HG02610 (cell line): ENCODE measurements at regions not wholly inside any gene's neighbourhood (a gene's known extent, or its start where the extent isn't known, plus 50 kb on each side); places are given as distances from the start of the nearest gene placed in this dataset.
"Not testable (repeated sequence)": the region's sequence is repeated elsewhere in the genome, so short reads cannot be mapped to it uniquely, and the experiment has no call there.

Experiments used
- ATAC-seq: cut with Tn5 transposase; IDR thresholded peaks from one replicate; pipeline ENCODE4 v1.9.1; 2021; ENCODE audit warnings: mild to moderate bottlenecking, moderate library complexity; ENCODE audit not compliant: unreplicated experiment

DNA sequence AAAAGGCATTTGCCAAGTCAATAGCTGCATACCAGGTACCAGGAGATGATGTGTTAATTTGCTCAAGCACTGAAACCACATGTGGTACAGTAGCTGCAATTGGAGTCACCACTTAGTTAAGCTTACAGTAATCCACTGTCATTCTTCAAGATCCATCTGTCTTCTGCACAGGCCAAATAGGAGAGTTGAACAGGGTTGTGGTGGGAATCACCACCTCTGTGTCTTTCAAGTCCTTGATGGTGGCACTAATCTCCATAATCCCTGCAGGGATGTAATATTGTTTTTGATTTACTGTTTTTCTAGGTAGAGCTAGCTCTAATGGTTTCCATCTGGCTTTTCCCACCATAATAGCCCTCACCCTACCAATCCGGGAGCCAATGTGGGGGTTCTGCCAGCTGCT, 91.9 kb downstream of the FCRL5 start:
- ATAC-seq, result no peak

DNA sequence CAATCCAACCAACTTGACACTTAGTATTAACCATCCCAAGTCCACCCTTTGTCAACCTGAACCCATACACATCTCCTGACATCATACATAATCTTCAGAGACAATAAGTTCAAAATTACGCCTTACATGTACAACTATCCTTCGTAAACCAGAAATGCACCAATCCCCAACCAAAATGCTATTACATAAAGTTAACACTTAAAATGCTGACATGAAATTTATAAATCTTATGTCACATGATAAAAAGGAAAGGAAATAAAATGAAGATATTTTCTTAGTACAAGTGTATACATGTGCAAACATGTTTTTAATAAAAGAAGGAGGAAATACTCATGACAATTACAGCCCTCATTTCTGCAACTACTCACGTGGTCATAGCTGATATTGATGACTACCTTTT, 95.0 kb downstream of the FCRL5 start:
- ATAC-seq, result no peak

DNA sequence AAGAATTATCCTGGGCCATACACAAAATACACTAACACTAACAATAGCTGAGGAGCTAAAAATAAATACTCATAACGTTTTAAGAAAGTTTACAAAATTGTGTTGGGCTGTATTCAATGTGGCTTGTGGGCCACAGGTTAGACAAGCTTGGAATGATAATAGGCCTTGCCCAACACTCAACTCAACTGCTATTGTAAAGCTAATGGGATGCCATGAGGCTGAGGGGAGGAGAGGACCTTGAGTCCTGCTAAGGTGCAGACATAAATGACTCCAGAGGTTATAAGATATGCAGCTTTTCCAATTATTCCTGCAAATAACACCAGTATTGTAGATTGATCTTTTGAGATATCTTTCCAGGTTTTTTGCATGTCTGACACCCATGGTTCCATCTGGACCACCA, 97.0 kb downstream of the FCRL5 start:
- ATAC-seq, result no peak

DNA sequence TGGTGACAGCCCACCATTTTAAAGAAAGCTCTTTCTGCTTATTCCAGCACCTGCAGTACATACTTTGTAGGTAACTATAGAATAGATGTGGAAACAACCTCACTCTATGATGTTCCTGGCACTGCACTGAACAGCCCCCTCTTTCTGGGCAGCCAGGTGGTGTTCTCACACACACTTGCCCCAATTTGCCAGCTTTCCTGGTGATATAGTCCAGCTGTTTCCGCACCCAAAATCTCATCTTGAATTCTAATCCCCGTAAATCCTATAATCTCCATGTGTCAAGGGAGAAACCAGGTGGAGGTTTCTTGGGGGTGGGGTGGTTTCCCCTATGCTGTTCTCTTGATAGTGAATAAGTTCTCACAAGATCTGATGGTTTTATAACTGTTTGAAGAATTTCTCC, 102.2 kb downstream of the FCRL5 start:
- ATAC-seq, result no peak

DNA sequence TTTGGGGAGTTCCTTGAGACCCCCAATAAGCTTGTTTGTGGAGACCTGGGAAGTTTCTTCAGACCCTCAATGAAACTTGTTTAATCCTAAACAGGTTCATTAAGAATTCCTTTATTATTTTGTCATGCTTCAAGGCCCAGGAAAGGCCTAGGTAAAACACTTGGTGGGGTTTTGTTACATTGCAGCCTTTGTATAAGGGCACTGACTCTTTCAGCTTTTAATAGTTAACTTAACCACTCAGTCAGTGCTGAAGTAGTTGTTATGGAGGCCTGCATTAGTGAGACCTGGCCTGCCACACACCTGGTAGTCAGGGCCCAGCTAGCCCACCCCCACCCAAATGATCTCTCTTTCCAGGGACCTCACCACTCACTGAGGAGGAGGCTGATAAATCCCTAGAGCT, 103.7 kb downstream of the FCRL5 start:
- ATAC-seq, result no peak

DNA sequence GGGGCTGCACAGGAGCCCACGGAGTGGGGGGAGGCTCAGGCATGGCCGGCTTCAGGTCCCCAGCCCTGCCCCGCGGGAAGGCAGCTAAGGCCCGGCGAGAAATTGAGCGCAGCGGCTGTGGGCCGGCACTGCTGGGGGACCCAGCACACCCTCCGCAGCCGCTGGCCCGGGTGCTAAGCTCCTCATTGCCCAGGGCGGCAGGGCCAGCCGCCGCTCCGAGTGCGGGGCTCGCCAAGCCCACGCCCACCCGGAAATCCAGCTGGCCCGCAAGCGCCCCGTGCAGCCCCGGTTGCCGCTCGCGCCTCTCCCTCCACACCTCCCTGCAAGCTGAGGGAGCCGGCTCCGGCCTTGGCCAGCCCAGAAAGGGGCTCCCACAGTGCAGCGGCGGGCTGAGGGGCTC, 106.0 kb downstream of the FCRL5 start:
- ATAC-seq, result not testable (repeated sequence)

DNA sequence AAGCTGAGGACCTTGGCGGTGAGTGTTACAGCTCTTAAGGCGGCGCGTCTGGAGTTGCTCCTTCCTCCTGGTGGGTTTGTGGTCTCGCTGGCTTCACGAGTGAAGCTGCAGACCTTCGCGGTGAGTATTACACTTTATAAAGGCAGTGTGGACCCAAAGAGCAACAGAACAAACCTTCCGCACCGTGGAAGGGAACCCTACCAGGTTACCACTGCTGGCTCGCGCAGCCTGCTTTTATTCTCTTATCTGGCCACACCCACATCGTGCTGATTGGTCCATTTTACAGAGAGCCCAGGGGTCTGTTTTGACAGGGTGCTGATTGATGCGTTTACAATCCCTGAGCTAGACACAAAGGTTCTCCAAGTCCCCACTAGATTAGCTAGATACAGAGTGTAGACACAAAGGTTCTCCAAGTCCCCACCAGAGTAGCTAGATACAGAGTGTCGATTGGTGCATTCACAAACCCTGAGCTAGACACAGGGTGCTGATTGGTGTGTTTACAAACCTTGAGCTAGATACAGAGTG, 106.6 kb downstream of the FCRL5 start:
- ATAC-seq, result not testable (repeated sequence)

DNA sequence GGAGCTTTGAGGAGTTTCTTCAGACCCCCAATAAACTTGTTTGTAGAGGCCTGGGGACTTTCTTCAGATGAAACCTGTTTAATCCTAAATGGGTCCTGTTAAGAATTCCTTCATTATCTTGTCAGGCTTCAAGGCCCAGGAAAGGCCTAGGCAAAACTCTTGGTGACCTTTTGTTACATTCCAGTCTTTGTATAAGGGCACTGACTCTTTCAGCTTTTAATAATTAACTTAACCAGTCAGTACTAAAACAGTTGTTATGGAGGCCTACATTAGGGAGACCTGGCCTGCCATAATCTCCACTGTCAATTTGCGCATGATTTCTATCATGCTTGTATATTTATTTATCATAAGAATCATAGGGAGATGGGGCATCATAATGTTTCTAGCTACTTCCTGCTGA, 110.2 kb downstream of the FCRL5 start:
- no peak for ATAC-seq

DNA sequence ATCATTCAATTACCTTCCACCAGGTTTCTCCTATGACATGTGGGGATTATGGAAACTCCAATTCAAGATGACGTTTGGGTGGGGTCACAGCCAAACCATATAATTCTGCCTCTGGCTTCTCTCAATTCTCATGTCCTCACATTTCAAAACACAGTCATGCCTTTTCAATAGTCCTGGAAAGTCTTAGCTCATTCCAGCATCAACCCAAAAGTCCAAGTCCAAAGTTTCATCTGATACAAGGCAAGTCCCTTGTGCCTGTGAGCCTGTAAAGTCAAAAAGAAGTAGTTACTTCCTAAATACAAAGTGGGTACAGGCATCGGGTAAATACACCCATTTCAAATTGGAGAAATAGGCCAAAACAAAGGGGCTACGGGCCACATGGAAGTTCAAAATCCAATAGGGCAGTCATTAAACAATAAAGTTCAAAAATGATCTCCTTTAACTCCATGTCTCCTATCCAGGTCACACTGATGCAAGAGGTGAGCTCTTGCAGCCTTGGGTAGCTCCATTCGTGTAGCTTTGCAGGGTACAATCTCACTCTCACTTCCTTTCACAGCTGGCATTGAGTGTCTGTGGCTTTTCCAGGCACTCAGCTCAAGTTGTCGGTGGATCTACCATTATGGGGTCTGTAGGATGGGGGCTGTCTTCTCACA, 112.9 kb downstream of the FCRL5 start:
- no peak for ATAC-seq

DNA sequence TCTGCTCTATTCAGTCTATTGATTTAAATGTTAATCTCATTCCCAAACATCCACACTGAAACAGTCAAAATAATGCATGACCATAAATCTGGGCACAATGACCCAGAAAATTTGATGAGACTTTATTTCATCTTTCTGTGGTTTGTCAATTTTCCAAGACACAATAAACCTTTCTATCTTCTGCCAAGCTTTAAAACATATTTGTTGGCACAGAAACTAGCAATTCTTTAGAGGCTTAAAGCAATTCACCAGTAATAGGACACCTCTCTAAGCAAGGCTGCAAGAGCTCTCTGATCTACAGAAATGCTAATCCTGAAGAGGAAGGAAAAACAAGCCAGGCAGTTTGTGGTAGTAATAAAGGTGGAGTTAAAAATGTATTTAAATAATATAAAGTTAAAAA, 113.7 kb downstream of the FCRL5 start:
- ATAC-seq, result no peak

DNA sequence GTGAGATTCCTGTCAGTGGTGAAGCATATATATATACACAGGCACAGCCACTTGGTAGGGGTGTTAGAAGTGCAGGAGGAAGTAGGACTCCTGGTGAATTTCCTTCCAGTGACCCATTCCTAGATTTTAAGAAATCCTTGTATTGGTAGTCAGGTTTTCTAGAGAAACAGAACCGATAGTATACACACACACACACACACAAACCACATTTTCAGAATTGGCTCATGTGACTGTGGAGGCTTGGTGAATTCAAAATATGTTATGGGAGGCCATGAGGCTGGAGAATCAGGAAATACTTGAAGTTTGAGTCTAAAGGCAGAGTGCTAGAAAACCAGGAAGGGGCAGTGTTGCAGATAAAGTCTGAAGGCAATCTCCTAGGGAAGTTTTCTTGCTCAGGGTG, 114.2 kb downstream of the FCRL5 start:
- ATAC-seq, result no peak

DNA sequence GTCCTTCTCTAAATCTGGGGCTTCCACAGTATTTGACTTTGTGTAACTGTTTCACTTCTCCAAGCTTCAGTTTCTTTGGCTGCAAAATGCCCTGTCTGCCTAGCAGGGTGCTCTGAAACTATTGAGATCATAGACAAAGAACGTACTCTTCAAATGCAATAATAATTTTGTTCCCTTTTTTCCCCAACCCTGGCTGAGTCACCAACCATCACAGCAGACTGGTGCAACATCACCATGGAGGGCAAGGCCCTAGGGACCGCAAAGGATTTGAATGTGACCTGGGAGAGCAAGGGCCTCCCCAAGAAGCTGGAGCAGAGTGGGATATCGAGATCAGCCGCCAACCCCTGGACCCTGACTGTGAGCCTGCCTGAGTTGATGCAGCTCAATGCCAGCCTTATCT, 115.0 kb downstream of the FCRL5 start:
- ATAC-seq, result no peak

DNA sequence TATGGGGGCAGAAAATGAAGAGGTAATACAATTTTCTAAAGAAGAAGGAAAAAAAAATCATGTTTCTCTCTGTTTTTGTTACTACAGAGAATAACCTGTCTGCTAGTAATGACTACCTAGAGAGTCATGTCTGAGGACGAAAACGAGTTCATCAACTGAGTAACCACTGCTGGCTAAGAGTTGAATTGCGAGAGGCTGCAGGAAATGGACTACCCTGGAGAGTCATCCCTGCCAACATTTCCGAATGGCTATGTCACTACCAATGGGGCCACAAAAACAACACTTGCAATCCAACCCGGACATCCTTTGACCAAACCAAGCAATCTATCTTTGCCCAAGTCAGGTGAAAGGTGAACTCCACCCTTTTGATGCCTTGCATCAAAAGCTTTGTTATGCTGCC, 120.6 kb downstream of the FCRL5 start:
- ATAC-seq, result no peak

DNA sequence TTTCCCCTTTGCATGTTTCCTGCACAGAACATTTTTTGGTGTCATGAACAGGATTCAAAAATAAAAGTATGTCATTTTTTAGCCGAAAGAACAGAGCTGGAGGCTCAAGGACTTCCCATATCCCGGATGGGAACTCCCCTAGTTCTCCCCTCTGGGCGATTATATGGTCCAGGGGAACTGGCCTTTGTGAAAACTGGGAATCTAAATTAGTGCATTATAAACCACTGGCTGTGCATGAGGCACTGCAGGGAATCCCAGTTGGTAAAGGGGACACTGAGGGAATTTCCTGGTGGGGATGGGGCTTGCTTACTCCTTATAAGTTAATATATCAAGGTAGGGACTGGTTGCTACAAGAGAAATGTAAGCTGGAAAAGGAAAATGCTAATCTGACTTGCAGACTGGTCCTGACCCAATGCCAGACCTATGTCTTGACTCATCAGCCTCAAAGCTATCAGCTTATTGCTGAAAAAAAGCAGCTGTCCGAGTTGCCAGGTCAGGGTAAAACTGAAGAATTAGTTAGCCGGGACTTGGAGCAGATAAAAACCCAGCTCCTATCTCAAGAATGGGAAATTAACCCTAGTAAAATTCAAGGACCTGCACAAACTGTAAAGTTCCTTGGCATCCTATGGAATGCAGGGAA, 122.6 kb downstream of the FCRL5 start:
- no peak for ATAC-seq

DNA sequence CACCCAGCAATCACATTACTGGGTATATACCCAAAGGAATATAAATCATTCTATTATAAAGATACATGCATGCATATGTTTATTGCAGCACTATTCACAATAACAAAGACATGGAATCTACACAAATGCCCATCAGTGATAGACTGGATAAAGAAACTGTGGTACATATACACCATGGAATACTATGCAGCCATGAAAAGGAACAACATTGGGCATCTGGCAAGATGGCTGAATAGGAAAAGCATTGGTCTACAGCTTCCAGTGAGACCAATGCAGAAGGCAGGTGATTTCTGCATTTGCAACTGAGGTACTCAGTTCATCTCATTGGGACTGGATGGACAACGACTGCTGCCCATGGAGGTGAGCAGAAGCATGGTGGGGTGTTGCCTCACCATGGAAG, 128.6 kb downstream of the FCRL5 start:
- not testable (repeated sequence) for ATAC-seq

DNA sequence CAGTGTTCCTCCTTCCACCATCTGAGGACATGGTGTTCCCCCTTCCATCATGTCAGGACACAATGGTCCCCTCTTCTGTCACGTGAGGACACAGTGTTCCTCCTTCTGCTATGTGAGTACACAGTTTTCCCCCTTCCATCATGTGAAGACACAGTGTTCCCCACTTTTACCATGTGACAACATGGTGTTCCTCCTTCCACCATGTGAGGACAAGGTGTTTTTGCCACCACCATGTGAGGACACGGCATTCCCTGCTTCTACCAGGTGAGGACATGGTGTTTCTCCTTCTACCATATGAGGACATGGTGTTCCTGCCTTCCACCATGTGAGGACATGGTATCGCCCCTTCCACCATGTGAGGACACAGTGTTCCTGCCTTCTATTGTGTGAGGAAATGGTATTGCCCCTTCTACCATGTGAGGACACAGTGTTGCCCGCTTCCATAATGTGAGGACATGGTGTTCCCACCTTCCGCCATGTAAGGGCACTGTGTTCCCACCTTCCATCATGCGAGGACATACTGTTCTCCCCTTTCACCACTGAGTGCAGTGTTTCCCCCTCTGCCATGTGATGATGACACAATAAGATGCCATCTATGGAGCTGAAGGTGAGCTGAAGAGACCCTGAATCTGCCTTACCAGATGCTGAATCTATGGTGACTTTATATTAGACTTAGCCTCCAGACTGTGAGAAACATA, 132.3 kb downstream of the FCRL5 start:
- no peak for ATAC-seq

DNA sequence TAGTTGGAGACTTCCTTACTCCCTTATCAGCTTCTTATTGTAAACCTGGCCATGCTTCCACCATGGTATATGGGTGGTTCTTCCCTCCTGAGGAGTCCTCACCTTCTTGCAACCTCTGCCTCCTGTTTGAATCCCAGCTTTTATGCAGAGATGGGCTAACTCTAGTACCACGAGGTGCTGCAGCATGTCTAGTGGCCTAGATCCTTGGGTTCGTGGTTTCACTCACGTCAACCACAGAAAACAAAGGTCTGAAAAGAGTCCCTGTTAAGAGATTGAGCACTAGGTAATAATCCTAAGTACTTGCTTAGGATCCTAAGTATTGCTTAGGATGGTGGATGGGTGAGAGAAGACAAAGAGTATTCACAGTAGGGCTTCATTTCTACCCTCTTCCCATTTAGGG, 133.7 kb downstream of the FCRL5 start:
- no peak for ATAC-seq

DNA sequence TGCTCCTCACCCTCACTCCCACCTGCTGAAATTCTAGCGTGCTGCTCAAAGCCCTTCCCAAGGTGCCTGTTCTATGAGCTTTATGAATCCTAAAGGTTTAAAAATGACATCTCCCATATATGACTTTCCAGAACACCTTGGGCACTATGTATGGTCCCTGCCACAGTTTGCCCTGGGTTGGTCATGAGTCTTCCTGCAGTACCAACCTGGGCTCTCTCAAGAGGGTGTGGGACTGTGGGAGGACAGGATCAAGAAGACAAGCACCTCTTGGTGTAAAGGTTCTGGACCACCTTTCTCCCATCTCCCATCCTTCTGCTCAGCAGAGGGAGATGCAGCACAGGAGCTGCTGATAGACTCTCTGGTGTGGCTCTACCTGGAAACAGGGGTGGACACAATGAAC, 134.1 kb downstream of the FCRL5 start:
- ATAC-seq, result no peak

DNA sequence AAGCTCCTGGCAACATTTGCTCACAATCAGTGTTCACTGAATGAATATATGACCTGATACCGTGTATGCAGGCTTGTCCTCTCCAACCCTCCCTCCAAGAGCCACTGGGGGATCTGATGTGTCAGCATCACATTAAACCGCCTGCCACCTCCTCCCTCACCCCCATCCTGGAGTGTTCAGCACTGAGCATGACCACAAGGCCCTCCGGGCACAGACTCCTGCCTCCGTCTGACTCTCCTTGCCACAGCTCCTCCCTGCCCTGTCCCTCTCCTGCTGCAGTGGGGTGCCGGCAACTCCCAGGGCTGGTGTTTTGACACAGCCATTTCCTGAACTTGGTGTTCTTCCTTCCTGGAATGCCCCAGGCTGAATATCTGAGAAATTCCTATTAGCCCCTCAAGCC, 136.7 kb downstream of the FCRL5 start:
- ATAC-seq, result no peak

DNA sequence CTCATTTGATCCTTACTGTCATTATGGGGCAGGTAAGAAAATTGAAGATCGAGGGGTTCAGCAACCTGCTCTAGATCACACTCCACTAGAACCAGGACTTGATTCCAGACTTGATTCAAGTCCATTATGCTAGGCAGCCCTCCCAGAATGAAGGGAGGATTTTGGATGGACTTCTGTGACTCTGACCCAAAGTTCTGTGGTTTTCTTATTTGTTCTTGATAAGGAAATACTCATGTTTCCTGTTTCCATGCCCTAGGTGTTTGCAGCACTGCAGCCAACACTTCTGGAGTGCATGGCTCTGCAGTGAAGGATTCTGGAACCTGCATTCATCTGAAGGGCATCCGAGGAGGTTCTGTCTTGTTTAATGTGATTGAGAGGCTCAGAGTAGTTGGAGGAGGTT, 140.0 kb downstream of the FCRL5 start:
- ATAC-seq, result no peak

DNA sequence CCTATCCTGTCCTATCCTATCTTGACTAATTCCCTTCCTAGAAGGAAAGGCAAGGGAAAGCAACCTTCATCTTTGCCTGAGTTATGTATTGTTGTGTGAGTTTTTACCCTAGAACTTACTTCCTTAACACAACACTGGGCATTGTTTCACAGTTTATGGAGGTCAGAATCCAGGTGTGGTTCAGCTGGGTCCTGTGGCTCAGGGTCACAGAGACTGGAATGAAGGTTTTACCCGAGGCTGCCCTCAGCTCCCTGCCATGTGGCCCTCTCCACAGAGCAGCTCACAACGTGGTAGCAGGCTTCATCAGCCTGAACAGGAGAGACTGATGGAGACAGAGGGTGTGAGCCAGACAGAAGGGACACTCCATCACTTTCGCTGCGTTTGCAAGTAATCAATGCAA, 140.5 kb downstream of the FCRL5 start:
- ATAC-seq, result no peak

DNA sequence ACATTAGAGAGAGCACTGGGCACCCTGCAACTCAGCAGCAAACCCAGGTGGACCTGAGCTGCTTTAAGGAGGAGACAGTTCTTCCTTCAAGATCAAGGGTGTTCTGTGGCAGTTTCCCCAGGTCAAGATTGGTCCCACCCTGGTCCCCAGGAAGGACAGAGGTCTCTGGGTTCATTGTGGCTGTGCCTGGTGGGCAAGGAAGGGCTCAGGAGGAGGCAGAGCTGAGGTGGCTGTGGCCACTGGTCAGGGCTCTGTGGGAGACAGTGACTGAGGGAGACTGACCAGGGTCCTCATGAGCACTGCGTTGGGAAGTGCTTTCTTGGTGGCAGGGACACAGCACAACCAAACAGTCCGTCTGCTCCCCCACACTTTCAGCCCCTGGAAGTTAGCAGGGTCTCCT, 141.3 kb downstream of the FCRL5 start:
- no peak for ATAC-seq
